Mesothelial cell of epicardium (in vitro differentiated cells): ENCODE measurements at regions not wholly inside any gene's neighbourhood (a gene's known extent, or its start where the extent isn't known, plus 50 kb on each side); places are given as distances from the start of the nearest gene placed in this dataset.
"Not testable (repeated sequence)": the region's sequence is repeated elsewhere in the genome, so short reads cannot be mapped to it uniquely, and the experiment has no call there.

Source experiments
- DNase-seq, 2 experiments: peaks; one replicate each; pipeline ENCODE4 v3.0.0; 2021; ENCODE audit warnings: low spot score in 2 of 2; ENCODE audit not compliant: unreplicated experiment in 2 of 2
- H3K27ac Mint-ChIP-seq: 2 replicates; pipeline ENCODE4 v1.8.0; 2021; ENCODE audit warnings: mixed read lengths
- H3K27me3 Mint-ChIP-seq: 2 replicates; pipeline ENCODE4 v1.8.0; 2021; ENCODE audit warnings: low read depth, mixed read lengths
- H3K36me3 Mint-ChIP-seq: 2 replicates; pipeline ENCODE4 v1.8.0; 2021; ENCODE audit warnings: mixed read lengths
- H3K4me1 Mint-ChIP-seq: 2 replicates; pipeline ENCODE4 v1.8.0; 2021; ENCODE audit warnings: mixed read lengths
- H3K4me3 Mint-ChIP-seq: 2 replicates; pipeline ENCODE4 v1.8.0; 2021; ENCODE audit warnings: mild to moderate bottlenecking, moderate library complexity, mixed read lengths
- H3K9me3 Mint-ChIP-seq: 2 replicates; pipeline ENCODE4 v1.8.0; 2021; ENCODE audit warnings: mixed read lengths
- CTCF ChIP-seq: fragments of 200-600 bp; sonication (generic); IDR thresholded peaks from one replicate; pipeline ENCODE4 v1.5.0; 2021; ENCODE audit warnings: antibody characterized with exemption; ENCODE audit not compliant: unreplicated experiment

- H3K36me3 Mint-ChIP-seq, result peaks cover 8% of the 10 kb centered on the region
- H3K27ac Mint-ChIP-seq, result no peak overlapping the region
- H3K4me3 Mint-ChIP-seq, result no peak overlapping the region
- no peak for DNase-seq
- no peaks in the 10 kb centered on the region for H3K27me3 Mint-ChIP-seq
- H3K4me1 Mint-ChIP-seq, result no peaks in the 10 kb centered on the region
- no peak for TF ChIP-seq CTCF
- peaks cover 28% of the 10 kb centered on the region for H3K9me3 Mint-ChIP-seq
Observed at GRCh38 chr3:177388209-177388608, 190.9 kb upstream of the TBL1XR1 start.

GRCh38 chr3:177394231-177395024 lies 197.1 kb upstream of the TBL1XR1 start:
- not testable (repeated sequence) for H3K27ac Mint-ChIP-seq, H3K36me3 Mint-ChIP-seq, DNase-seq, H3K27me3 Mint-ChIP-seq
- Mint-ChIP-seq H3K4me3 (peak overlapping the region; percentile 53), H3K4me1 (peaks cover 10% of the 10 kb centered on the region), H3K9me3 (peaks cover 13% of the 10 kb centered on the region)

GRCh38 chr3:177396733-177397132 lies 199.5 kb upstream of the TBL1XR1 start:
- Mint-ChIP-seq H3K4me1 (peaks cover 13% of the 10 kb centered on the region), H3K27ac (peak overlapping the region; percentile 32), H3K4me3 (no peak overlapping the region), H3K27me3 (no peaks in the 10 kb centered on the region), H3K9me3 (peaks cover 13% of the 10 kb centered on the region), H3K36me3 (peaks cover 6% of the 10 kb centered on the region)
- no peak for TF ChIP-seq CTCF
- DNase-seq, result no peak

GRCh38 chr3:177401375-177401774 lies 204.1 kb upstream of the TBL1XR1 start:
- H3K4me1 Mint-ChIP-seq, result peaks cover 19% of the 10 kb centered on the region
- H3K4me3 Mint-ChIP-seq, result no peak overlapping the region
- H3K27ac Mint-ChIP-seq, result no peak overlapping the region
- no peaks in the 10 kb centered on the region for H3K27me3 Mint-ChIP-seq
- DNase-seq, result no peak
- H3K36me3 Mint-ChIP-seq, result peaks cover 2% of the 10 kb centered on the region
- TF ChIP-seq CTCF, result no peak
- peaks cover 7% of the 10 kb centered on the region for H3K9me3 Mint-ChIP-seq

- H3K27me3 Mint-ChIP-seq, result no peaks in the 10 kb centered on the region
- no peak overlapping the region for H3K4me3 Mint-ChIP-seq
- no peak overlapping the region for H3K27ac Mint-ChIP-seq
- H3K4me1 Mint-ChIP-seq, result peaks cover 14% of the 10 kb centered on the region
- DNase-seq, result no peak
- H3K36me3 Mint-ChIP-seq, result peaks cover 2% of the 10 kb centered on the region
- no peak for TF ChIP-seq CTCF
- peaks cover 7% of the 10 kb centered on the region for H3K9me3 Mint-ChIP-seq
Observed at GRCh38 chr3:177402533-177402932, 205.3 kb upstream of the TBL1XR1 start.

- Mint-ChIP-seq H3K4me3 (no peak overlapping the region), H3K36me3 (no peaks in the 10 kb centered on the region), H3K27me3 (no peaks in the 10 kb centered on the region), H3K4me1 (peaks cover 10% of the 10 kb centered on the region), H3K9me3 (no peaks in the 10 kb centered on the region), H3K27ac (no peak overlapping the region)
- DNase-seq, result no peak
- no peak for TF ChIP-seq CTCF
Observed at GRCh38 chr3:177405191-177405672, 207.9 kb upstream of the TBL1XR1 start.
